A673 (cell line): ENCODE measurements at regions not wholly inside any gene's neighbourhood (a gene's known extent, or its start where the extent isn't known, plus 50 kb on each side); places are given as distances from the start of the nearest gene placed in this dataset.

Source experiments
- CTCF ChIP-seq: fragments of 300-800, 200-600 bp; sonication (generic); conservative IDR thresholded peaks from 2 replicates; pipeline ENCODE4 v1.5.1; 2017; ENCODE audit warnings: low read depth, mild to moderate bottlenecking, antibody characterized with exemption, low read length, moderate library complexity, mixed read lengths
- EZH2 ChIP-seq: fragments of 200-600 bp; sonication (generic); IDR thresholded peaks from 2 replicates; pipeline ENCODE4 v1.6.1; 2017; ENCODE audit warnings: borderline replicate concordance, low read depth, mild to moderate bottlenecking, mixed read lengths, antibody characterized with exemption, low read length; ENCODE audit not compliant: poor library complexity, severe bottlenecking

- no peak for TF ChIP-seq CTCF
- TF ChIP-seq EZH2: no peak
Measured at GRCh38 chr5:157978061-157978460, 119.1 kb upstream of the CLINT1 start.
